HepG2 (cell line): ENCODE measurements at regions not wholly inside any gene's neighbourhood (a gene's known extent, or its start where the extent isn't known, plus 50 kb on each side); places are given as distances from the start of the nearest gene placed in this dataset.

ENCODE experiments used
- EZH2 ChIP-seq: conservative IDR thresholded peaks from 2 replicates; pipeline ENCODE4 v1.6.1; 2012; ENCODE audit warnings: mild to moderate bottlenecking, low read depth, low read length, moderate library complexity
- PCBP2 ChIP-seq: fragments of 200-400 bp; formaldehyde crosslinking; optimal IDR thresholded peaks from 2 replicates; pipeline ENCODE3; 2018; ENCODE audit warnings: low read length, low read depth; ENCODE audit not compliant: poor library complexity, severe bottlenecking
- SRSF1 ChIP-seq: fragments of 200-400 bp; formaldehyde crosslinking; optimal IDR thresholded peaks from 2 replicates; pipeline ENCODE3; 2017; ENCODE audit warnings: mild to moderate bottlenecking, low read depth, low read length, moderate library complexity
- THRA ChIP-seq: sonication (generic); formaldehyde crosslinking; IDR thresholded peaks from 2 replicates; pipeline ENCODE4 v1.4.0; 2020; ENCODE audit warnings: missing genetic modification reagents, borderline replicate concordance
- ZMAT3 ChIP-seq: sonication (generic); formaldehyde crosslinking; conservative IDR thresholded peaks from 2 replicates; pipeline ENCODE4 v1.7.0; 2021; ENCODE audit warnings: missing genetic modification reagents
- ZNF891 ChIP-seq: sonication (generic); formaldehyde crosslinking; IDR thresholded peaks from 2 replicates; pipeline ENCODE4 v1.5.0; 2020; ENCODE audit warnings: mild to moderate bottlenecking, missing genetic modification reagents
- TF ChIP-seq, protein P1 (sequence below): sonication (generic); formaldehyde crosslinking; IDR thresholded peaks from 2 replicates; pipeline ENCODE4 v1.4.0; 2020; ENCODE audit warnings: missing genetic modification reagents, mild to moderate bottlenecking, borderline replicate concordance
- TF ChIP-seq, protein P2 (sequence below): sonication (generic); formaldehyde crosslinking; IDR thresholded peaks from 2 replicates; pipeline ENCODE4 v1.4.0; 2020; ENCODE audit warnings: mild to moderate bottlenecking, missing genetic modification reagents, borderline replicate concordance
- TF ChIP-seq, protein P3 (sequence below): conservative IDR thresholded peaks from 2 replicates; pipeline ENCODE4 v1.6.1; 2018; ENCODE audit warnings: missing genetic modification reagents
- TF ChIP-seq, protein P4 (sequence below): sonication (generic); formaldehyde crosslinking; IDR thresholded peaks from 2 replicates; pipeline ENCODE4 v1.8.0; 2022; ENCODE audit warnings: missing genetic modification reagents, mild to moderate bottlenecking, moderate library complexity, borderline replicate concordance

- TF ChIP-seq, protein P1, sequence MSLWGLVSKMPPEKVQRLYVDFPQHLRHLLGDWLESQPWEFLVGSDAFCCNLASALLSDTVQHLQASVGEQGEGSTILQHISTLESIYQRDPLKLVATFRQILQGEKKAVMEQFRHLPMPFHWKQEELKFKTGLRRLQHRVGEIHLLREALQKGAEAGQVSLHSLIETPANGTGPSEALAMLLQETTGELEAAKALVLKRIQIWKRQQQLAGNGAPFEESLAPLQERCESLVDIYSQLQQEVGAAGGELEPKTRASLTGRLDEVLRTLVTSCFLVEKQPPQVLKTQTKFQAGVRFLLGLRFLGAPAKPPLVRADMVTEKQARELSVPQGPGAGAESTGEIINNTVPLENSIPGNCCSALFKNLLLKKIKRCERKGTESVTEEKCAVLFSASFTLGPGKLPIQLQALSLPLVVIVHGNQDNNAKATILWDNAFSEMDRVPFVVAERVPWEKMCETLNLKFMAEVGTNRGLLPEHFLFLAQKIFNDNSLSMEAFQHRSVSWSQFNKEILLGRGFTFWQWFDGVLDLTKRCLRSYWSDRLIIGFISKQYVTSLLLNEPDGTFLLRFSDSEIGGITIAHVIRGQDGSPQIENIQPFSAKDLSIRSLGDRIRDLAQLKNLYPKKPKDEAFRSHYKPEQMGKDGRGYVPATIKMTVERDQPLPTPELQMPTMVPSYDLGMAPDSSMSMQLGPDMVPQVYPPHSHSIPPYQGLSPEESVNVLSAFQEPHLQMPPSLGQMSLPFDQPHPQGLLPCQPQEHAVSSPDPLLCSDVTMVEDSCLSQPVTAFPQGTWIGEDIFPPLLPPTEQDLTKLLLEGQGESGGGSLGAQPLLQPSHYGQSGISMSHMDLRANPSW (CRISPR knock-in tag), result no peak
- TF ChIP-seq, protein P2, sequence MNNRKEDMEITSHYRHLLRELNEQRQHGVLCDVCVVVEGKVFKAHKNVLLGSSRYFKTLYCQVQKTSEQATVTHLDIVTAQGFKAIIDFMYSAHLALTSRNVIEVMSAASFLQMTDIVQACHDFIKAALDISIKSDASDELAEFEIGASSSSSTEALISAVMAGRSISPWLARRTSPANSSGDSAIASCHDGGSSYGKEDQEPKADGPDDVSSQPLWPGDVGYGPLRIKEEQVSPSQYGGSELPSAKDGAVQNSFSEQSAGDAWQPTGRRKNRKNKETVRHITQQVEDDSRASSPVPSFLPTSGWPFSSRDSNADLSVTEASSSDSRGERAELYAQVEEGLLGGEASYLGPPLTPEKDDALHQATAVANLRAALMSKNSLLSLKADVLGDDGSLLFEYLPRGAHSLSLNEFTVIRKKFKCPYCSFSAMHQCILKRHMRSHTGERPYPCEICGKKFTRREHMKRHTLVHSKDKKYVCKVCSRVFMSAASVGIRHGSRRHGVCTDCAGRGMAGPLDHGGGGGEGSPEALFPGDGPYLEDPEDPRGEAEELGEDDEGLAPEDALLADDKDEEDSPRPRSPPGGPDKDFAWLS (CRISPR knock-in tag), result no peak
- TF ChIP-seq SRSF1, result no peak
- no peak for TF ChIP-seq ZNF891 (CRISPR knock-in tag)
- TF ChIP-seq, protein P3, sequence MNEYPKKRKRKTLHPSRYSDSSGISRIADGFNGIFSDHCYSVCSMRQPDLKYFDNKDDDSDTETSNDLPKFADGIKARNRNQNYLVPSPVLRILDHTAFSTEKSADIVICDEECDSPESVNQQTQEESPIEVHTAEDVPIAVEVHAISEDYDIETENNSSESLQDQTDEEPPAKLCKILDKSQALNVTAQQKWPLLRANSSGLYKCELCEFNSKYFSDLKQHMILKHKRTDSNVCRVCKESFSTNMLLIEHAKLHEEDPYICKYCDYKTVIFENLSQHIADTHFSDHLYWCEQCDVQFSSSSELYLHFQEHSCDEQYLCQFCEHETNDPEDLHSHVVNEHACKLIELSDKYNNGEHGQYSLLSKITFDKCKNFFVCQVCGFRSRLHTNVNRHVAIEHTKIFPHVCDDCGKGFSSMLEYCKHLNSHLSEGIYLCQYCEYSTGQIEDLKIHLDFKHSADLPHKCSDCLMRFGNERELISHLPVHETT (CRISPR knock-in tag), result no peak
- TF ChIP-seq EZH2, result no peak
- TF ChIP-seq ZMAT3 (CRISPR knock-in tag), result no peak
- TF ChIP-seq, protein P4, sequence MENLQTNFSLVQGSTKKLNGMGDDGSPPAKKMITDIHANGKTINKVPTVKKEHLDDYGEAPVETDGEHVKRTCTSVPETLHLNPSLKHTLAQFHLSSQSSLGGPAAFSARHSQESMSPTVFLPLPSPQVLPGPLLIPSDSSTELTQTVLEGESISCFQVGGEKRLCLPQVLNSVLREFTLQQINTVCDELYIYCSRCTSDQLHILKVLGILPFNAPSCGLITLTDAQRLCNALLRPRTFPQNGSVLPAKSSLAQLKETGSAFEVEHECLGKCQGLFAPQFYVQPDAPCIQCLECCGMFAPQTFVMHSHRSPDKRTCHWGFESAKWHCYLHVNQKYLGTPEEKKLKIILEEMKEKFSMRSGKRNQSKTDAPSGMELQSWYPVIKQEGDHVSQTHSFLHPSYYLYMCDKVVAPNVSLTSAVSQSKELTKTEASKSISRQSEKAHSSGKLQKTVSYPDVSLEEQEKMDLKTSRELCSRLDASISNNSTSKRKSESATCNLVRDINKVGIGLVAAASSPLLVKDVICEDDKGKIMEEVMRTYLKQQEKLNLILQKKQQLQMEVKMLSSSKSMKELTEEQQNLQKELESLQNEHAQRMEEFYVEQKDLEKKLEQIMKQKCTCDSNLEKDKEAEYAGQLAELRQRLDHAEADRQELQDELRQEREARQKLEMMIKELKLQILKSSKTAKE (CRISPR knock-in tag), result no peak
- no peak for TF ChIP-seq THRA (CRISPR knock-in tag)
- TF ChIP-seq PCBP2, result no peak
Observed at GRCh38 chr3:19065027-19065426, 83.3 kb upstream of the KCNH8 start (continued).
